Stomach (tissue), 4 donors: ENCODE measurements at regions not wholly inside any gene's neighbourhood (a gene's known extent, or its start where the extent isn't known, plus 50 kb on each side); places are given as distances from the start of the nearest gene placed in this dataset.

Experiments used
- CTCF ChIP-seq, 7 experiments: fragments of 450-650 bp in 4 of 7; fragments of 200-600 bp in 3 of 7; sonication (generic) in 3 of 7; IDR thresholded peaks; one replicate each; pipeline ENCODE4 v1.5.1; 2016 to 2019; ENCODE audit warnings: antibody characterized with exemption in 7 of 7, control low read depth in 2 of 7, mild to moderate bottlenecking in 1 of 7
- EP300 ChIP-seq: sonication (generic); formaldehyde crosslinking; IDR thresholded peaks from one replicate; pipeline ENCODE4 v1.6.1; 2017; ENCODE audit warnings: antibody characterized with exemption
- POLR2A ChIP-seq, 4 donors: fragments of 450-650 bp; IDR thresholded peaks; one replicate each; pipeline ENCODE4 v1.6.1; 2016; ENCODE audit warnings: antibody characterized with exemption in 4 of 4, control low read depth in 2 of 4, mild to moderate bottlenecking in 1 of 4, moderate library complexity in 1 of 4
- POLR2AphosphoS5 ChIP-seq, 3 donors: sonication (generic); formaldehyde crosslinking; IDR thresholded peaks; one replicate each; pipeline ENCODE4 v1.6.1; 2016; ENCODE audit warnings: antibody characterized with exemption in 3 of 3

DNA sequence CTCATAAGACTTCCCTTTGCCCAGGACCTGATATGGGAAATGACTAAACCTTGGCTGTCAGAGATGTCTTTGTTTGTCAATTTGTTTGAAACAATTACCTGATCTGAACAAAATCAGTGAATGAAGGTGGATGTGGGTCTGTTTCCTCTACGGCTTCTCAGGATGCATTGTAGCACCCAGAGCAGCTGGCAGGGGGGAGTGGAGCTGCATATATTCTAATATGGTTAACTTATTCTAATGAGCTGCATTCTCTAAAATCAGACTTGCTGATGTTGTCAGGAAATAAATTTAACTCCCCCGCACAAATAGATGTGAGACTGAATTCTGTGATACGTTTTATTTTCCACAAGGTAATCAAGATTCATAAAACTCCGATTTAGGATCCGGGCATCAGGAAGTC lies 665.4 kb downstream of the MAT2B start:
- TF ChIP-seq CTCF (IDR thresholded peaks at IDR 0.05) (no peak), POLR2A (IDR thresholded peaks at IDR 0.05) (no peak), EP300 (no peak), POLR2AphosphoS5 (IDR thresholded peaks at IDR 0.05) (no peak)
